ENCODE measurements at regions not wholly inside any gene's neighbourhood (a gene's known extent, or its start where the extent isn't known, plus 50 kb on each side); places are given as distances from the start of the nearest gene placed in this dataset.

- TF ChIP-seq CTCF (conservative IDR thresholded peaks at IDR 0.05 in 1 of 2, IDR thresholded peaks at IDR 0.05 in 1 of 2; ENCODE audit: extremely low read depth in 1 of 2, insufficient read depth in 1 of 2, low read depth in 1 of 2, low read length in 2 of 2): no peak
- TF ChIP-seq EZH2 (IDR thresholded peaks at IDR 0.05; ENCODE audit: borderline replicate concordance, low read length): no peak
Observed at GRCh38 chr13:72527333-72527732, 200.1 kb downstream of the MZT1 start.

Data from mammary epithelial cell (primary cell).